ENCODE measurements at regions not wholly inside any gene's neighbourhood (a gene's known extent, or its start where the extent isn't known, plus 50 kb on each side); places are given as distances from the start of the nearest gene placed in this dataset.

- ChIA-PET RAD21 (ENCODE audit: unreplicated experiment) (no interaction called here), SMC1A (ENCODE audit: uncharacterized antibody, unreplicated experiment) (no interaction called here), CTCF (no interaction called here), POLR2A (no interaction called here)
- Histone ChIP-seq H3K4me1 (ENCODE audit: control insufficient read depth, insufficient read depth, low read length) (no peaks in the 10 kb centered on the region), H3K79me2 (ENCODE audit: control insufficient read depth, insufficient read depth, low read length) (no peaks in the 10 kb centered on the region), H3K4me2 (ENCODE audit: control insufficient read depth, insufficient read depth) (no peak overlapping the region), H3K9ac (ENCODE audit: control insufficient read depth, insufficient read depth, low read length) (no peak overlapping the region), H3K9me3 (replicated peaks; ENCODE audit: control insufficient read depth, insufficient read depth, low read length) (no peaks in the 10 kb centered on the region; the same call in 2 of the 3 replicates), H3K27ac (ENCODE audit: control insufficient read depth, insufficient read depth) (no peak overlapping the region), H3K4me3 (no peak overlapping the region), H4K20me1 (ENCODE audit: control insufficient read depth, insufficient read depth) (no peaks in the 10 kb centered on the region), H2AFZ (ENCODE audit: control insufficient read depth, low read depth, low read length) (no peak overlapping the region), H3K36me3 (ENCODE audit: control insufficient read depth in 2 of 2, insufficient read depth in 2 of 2, low read length in 1 of 2) (no peaks in the 10 kb centered on the region), H3K27me3 (replicated peaks in 1 of 2; ENCODE audit: control insufficient read depth in 2 of 2, insufficient read depth in 2 of 2, low read length in 1 of 2) (no peaks in the 10 kb centered on the region)
- intact Hi-C loops (cut with micrococcal nuclease; ENCODE audit: unreplicated experiment) = no loop called here
- no peak for DNase-seq (ENCODE audit: low read depth, low spot score)
- no peak for FAIRE-seq
- in situ Hi-C loops (cut with MboI) = no loop called here
- 0% methylated on average over 2 of the region's 2 CpGs for WGBS (ENCODE audit: insufficient coverage, insufficient replicate concordance, low lambda C conversion rate, missing lambda C conversion rate)
- ATAC-seq = no peak
- TF ChIP-seq CREB1 (IDR thresholded peaks at IDR 0.05; ENCODE audit: low read depth) (no peak), E4F1 (IDR thresholded peaks at IDR 0.05; ENCODE audit: borderline replicate concordance, partially characterized antibody) (no peak), IKZF2 (IDR thresholded peaks at IDR 0.05) (no peak), STAT3 (IDR thresholded peaks at IDR 0.05; ENCODE audit: low read depth, low read length) (no peak), BRCA1 (IDR thresholded peaks at IDR 0.05; ENCODE audit: low read depth, low read length) (no peak), LARP7 (IDR thresholded peaks at IDR 0.05) (no peak), CEBPZ (IDR thresholded peaks at IDR 0.05; ENCODE audit: low read depth, low read length) (no peak), RAD21 (IDR thresholded peaks at IDR 0.05; ENCODE audit: insufficient read depth, low read depth, low read length) (no peak), CREM (IDR thresholded peaks at IDR 0.05; ENCODE audit: low read depth) (no peak), ZZZ3 (IDR thresholded peaks at IDR 0.05; ENCODE audit: control insufficient read depth, insufficient read length, low read depth) (no peak), PAX5 (IDR thresholded peaks at IDR 0.05; ENCODE audit: borderline replicate concordance, low read depth, low read length) (no peak), DPF2 (IDR thresholded peaks at IDR 0.05) (no peak), MTA2 (IDR thresholded peaks at IDR 0.05; ENCODE audit: low read depth) (no peak), NRF1 (conservative IDR thresholded peaks at IDR 0.05; ENCODE audit: low read depth, low read length) (no peak)
- no TSS peak for BruUV-seq (replicated peaks)
Measured at GRCh38 chr6:19519941-19520340, 317.2 kb upstream of the ID4 start.

All from GM12878 (cell line).